A673 (cell line): ENCODE measurements at regions not wholly inside any gene's neighbourhood (a gene's known extent, or its start where the extent isn't known, plus 50 kb on each side); places are given as distances from the start of the nearest gene placed in this dataset.
A peak's percentile ranks its signal among the peaks of the same experiment; 100 is the strongest.

Experiments
- BruUV-seq: library from RNA; stranded (reverse); fragments of 400-500 nt; replicated peaks from 2 replicates; lab custom pipeline; 2021; lab: Mats Ljungman, UMichigan
- CTCF ChIA-PET: fragments of 300-600 bp; sonication (Branson Sonifier 250); formaldehyde crosslinking; loops from one replicate; lab custom pipeline; 2022; ENCODE audit warnings: antibody characterized with exemption; lab: Charles Lee
- POLR2A ChIA-PET: fragments of 300-600 bp; sonication (Branson Sonifier 250); formaldehyde crosslinking; loops from one replicate; lab custom pipeline; 2022; ENCODE audit warnings: antibody characterized with exemption; ENCODE audit not compliant: low non-redundant PET; lab: Charles Lee
- DNase-seq: peaks from one replicate; pipeline ENCODE4 v3.0.0-alpha.2; 2015; ENCODE audit warnings: low spot score
- H3K27ac ChIP-seq: fragments of 200-600 bp; sonication (generic); 2 replicates; pipeline ENCODE4 v1.5.1; 2016; ENCODE audit warnings: mixed run types, low read depth, mild to moderate bottlenecking, mixed read lengths, antibody characterized with exemption, low read length; ENCODE audit not compliant: poor library complexity, severe bottlenecking
- H3K27me3 ChIP-seq: fragments of 200-600 bp; sonication (generic); replicated peaks from 2 replicates; pipeline ENCODE4 v1.6.1; 2017; ENCODE audit warnings: mixed run types, low read depth, mild to moderate bottlenecking, mixed read lengths, antibody characterized with exemption, low read length; ENCODE audit not compliant: insufficient read depth, poor library complexity
- H3K36me3 ChIP-seq: fragments of 200-600 bp; sonication (generic); 2 replicates; pipeline ENCODE4 v1.6.1; 2016; ENCODE audit warnings: mixed run types, mild to moderate bottlenecking, mixed read lengths, antibody characterized with exemption, low read length; ENCODE audit not compliant: insufficient read depth, poor library complexity, severe bottlenecking
- H3K4me1 ChIP-seq: fragments of 200-600 bp; sonication (generic); 2 replicates; pipeline ENCODE4 v1.6.1; 2017; ENCODE audit warnings: mixed run types, mild to moderate bottlenecking, mixed read lengths, antibody characterized with exemption, low read length; ENCODE audit not compliant: insufficient read depth, poor library complexity, severe bottlenecking
- H3K4me3 ChIP-seq: fragments of 200-600 bp; sonication (generic); 2 replicates; pipeline ENCODE4 v1.5.1; 2016; ENCODE audit warnings: low read depth, mixed run types, mild to moderate bottlenecking, mixed read lengths, low read length; ENCODE audit not compliant: poor library complexity, severe bottlenecking
- H3K9me3 ChIP-seq: fragments of 200-600 bp; sonication (generic); 2 replicates; pipeline ENCODE4 v1.6.1; 2016; ENCODE audit warnings: mixed run types, low read depth, mild to moderate bottlenecking, mixed read lengths, antibody characterized with exemption, low read length; ENCODE audit not compliant: poor library complexity, severe bottlenecking
- EZH2 ChIP-seq: fragments of 200-600 bp; sonication (generic); IDR thresholded peaks from 2 replicates; pipeline ENCODE4 v1.6.1; 2017; ENCODE audit warnings: borderline replicate concordance, low read depth, mild to moderate bottlenecking, mixed read lengths, antibody characterized with exemption, low read length; ENCODE audit not compliant: poor library complexity, severe bottlenecking
- intact Hi-C: fragments of 100-400 bp; cut with micrococcal nuclease; formaldehyde crosslinking; loops from one replicate; pipeline ENCODE4 v1.10.0; 2022; ENCODE audit not compliant: unreplicated experiment
- TF ChIP-seq, protein P1 (sequence below): fragments of 300-800, 200-600 bp; sonication (generic); conservative IDR thresholded peaks from 2 replicates; pipeline ENCODE4 v1.5.1; 2017; ENCODE audit warnings: low read depth, mild to moderate bottlenecking, antibody characterized with exemption, low read length, moderate library complexity, mixed read lengths

DNA sequence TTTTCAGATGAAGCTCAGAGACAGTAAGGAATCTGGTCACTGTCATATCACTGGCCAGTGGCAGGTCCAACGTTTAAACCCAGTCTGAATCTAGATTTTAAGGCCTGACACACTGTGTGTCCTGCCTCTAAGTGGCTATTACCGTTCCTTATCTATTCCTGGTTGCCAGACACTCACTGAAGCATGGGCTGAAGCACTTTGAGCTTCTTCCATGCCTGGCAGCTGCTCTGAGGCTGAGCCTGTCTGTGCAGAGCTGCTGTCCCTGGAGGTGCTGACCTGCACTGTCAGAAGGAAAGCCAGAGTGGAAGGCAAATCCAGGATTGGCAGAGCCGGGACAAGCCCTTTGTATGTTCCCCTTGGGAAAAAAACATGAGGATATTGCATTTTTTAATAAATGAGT is 109.2 kb upstream of the SLC7A1 start:
- BruUV-seq = no TSS peak
- Histone ChIP-seq H3K4me3 (no peak overlapping the region), H3K4me1 (peaks cover 8% of the 10 kb centered on the region), H3K27ac (no peak overlapping the region), H3K27me3 (peaks cover 8% of the 10 kb centered on the region), H3K9me3 (no peaks in the 10 kb centered on the region), H3K36me3 (no peaks in the 10 kb centered on the region)
- ChIA-PET POLR2A (no interaction called here), CTCF (no interaction called here)
- DNase-seq = no peak
- TF ChIP-seq EZH2 = no peak
- TF ChIP-seq, protein P1, sequence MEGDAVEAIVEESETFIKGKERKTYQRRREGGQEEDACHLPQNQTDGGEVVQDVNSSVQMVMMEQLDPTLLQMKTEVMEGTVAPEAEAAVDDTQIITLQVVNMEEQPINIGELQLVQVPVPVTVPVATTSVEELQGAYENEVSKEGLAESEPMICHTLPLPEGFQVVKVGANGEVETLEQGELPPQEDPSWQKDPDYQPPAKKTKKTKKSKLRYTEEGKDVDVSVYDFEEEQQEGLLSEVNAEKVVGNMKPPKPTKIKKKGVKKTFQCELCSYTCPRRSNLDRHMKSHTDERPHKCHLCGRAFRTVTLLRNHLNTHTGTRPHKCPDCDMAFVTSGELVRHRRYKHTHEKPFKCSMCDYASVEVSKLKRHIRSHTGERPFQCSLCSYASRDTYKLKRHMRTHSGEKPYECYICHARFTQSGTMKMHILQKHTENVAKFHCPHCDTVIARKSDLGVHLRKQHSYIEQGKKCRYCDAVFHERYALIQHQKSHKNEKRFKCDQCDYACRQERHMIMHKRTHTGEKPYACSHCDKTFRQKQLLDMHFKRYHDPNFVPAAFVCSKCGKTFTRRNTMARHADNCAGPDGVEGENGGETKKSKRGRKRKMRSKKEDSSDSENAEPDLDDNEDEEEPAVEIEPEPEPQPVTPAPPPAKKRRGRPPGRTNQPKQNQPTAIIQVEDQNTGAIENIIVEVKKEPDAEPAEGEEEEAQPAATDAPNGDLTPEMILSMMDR = no peak
- intact Hi-C loops = no loop called here

DNA sequence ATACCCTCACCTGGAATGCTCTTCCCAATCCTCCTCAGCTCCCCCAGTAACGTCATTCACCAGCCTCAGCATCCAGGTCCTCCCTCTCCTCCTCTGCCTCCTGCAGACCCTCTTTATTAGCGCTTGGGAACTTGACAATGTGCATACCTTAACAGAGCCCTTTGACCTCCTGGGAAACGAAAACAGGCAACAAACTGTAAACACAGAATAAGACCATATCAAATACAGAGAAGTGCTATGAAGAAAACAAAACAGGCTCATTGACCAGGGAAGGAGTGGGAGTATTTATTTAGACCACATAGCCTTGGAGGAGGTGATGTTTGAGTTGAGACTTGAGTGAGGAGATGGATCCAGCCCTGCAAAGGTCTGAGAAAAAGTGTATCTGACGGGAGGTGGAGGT is 107.9 kb upstream of the SLC7A1 start:
- CTCF ChIA-PET = no interaction called here
- no TSS peak for BruUV-seq
- no peak overlapping the region for H3K27ac ChIP-seq
- POLR2A ChIA-PET = no interaction called here
- no peak overlapping the region for H3K4me3 ChIP-seq
- H3K4me1 ChIP-seq = peaks cover 8% of the 10 kb centered on the region
- H3K27me3 ChIP-seq = no peaks in the 10 kb centered on the region
- intact Hi-C loops = no loop called here
- no peaks in the 10 kb centered on the region for H3K36me3 ChIP-seq
- no peaks in the 10 kb centered on the region for H3K9me3 ChIP-seq
- TF ChIP-seq EZH2 = no peak
- TF ChIP-seq, protein P1 = no peak
- no peak for DNase-seq

DNA sequence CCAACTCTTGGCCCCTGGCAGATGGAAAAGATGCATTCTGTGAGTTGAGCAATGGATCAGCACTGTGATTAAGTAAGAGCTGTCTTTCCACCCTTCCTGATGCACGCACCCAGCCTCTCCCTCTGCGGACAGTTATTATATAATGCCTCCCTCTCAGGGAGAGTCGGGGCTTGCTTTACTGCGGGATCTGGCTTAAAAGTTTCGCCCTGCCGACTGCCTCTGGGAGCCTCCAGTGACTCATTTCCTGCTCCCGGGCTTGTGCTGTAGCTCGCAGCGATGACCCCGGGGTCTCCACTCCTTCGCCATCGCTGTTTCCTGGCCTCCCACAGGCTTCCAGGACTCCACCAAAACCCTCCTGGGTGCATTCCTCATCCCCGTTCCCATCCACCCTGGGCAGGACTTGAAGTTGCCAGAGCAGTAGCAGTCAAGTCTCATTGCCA is 107.4 kb upstream of the SLC7A1 start:
- BruUV-seq = no TSS peak
- intact Hi-C loops = no loop called here
- H3K27me3 ChIP-seq = no peaks in the 10 kb centered on the region
- no peaks in the 10 kb centered on the region for H3K36me3 ChIP-seq
- H3K27ac ChIP-seq = no peak overlapping the region
- TF ChIP-seq EZH2 = no peak
- TF ChIP-seq, protein P1 = no peak
- H3K4me3 ChIP-seq = no peak overlapping the region
- peaks cover 8% of the 10 kb centered on the region for H3K4me1 ChIP-seq
- no peaks in the 10 kb centered on the region for H3K9me3 ChIP-seq
- POLR2A ChIA-PET = no interaction called here
- CTCF ChIA-PET = no interaction called here
- DNase-seq = peak; percentile 76
